Heart right ventricle (tissue), 16 donors: ENCODE measurements at regions not wholly inside any gene's neighbourhood (a gene's known extent, or its start where the extent isn't known, plus 50 kb on each side); places are given as distances from the start of the nearest gene placed in this dataset.

Experiments
- ATAC-seq, 8 donors: fragments of 200-7000 bp; cut with Tn5 transposase; one replicate each; pipeline ENCODE4 v1.9.1; 2020; ENCODE audit warnings: mild to moderate bottlenecking in 8 of 8, moderate library complexity in 8 of 8, moderate number of reproducible peaks in 1 of 8
- DNase-seq, 2 donors: peaks; one replicate each; pipeline ENCODE4 v3.0.0-alpha.2; 2020
- H3K27ac ChIP-seq, 10 donors: fragments of 200-600 bp; sonication (generic) in 2 of 10; one replicate each; pipeline versions ENCODE4 v1.5.0 to v1.8.0; 2020 to 2022; ENCODE audit warnings: mild to moderate bottlenecking in 3 of 10
- H3K27me3 ChIP-seq, 7 donors: fragments of 200-600 bp; one replicate each; pipeline ENCODE4 v1.8.0; 2021 to 2022; ENCODE audit warnings: mild to moderate bottlenecking in 2 of 7
- H3K36me3 ChIP-seq, 9 donors: fragments of 200-600 bp; sonication (generic) in 1 of 9; one replicate each; pipeline versions ENCODE4 v1.5.0 to v1.8.0; 2020 to 2022; ENCODE audit warnings: mild to moderate bottlenecking in 2 of 9
- H3K4me1 ChIP-seq, 9 donors: fragments of 200-600 bp; sonication (generic) in 1 of 9; one replicate each; pipeline versions ENCODE4 v1.5.0 to v1.8.0; 2020 to 2022; ENCODE audit warnings: mild to moderate bottlenecking in 4 of 9
- H3K4me3 ChIP-seq, 10 donors: fragments of 200-600 bp; sonication (generic) in 2 of 10; one replicate each; pipeline versions ENCODE4 v1.5.0 to v1.8.0; 2020 to 2022; ENCODE audit warnings: mild to moderate bottlenecking in 7 of 10, moderate library complexity in 2 of 10
- H3K9me3 ChIP-seq, 11 donors: fragments of 200-600 bp in 10 of 11; sonication (generic) in 2 of 11; one replicate each; pipeline versions ENCODE4 v1.5.0 to v1.8.0; 2013 to 2022; ENCODE audit warnings: mild to moderate bottlenecking in 2 of 11, control low read depth in 1 of 11, moderate library complexity in 1 of 11
- WGBS, 2 donors: extraction: QIAGEN DNeasy Blood & Tissue Kit; methylation state at CpG; one replicate each; pipeline ENCODE4 v1.1.7; 2013; ENCODE audit warnings: inconsistent platforms in 1 of 2; 5-methylcytosine and 5-hydroxymethylcytosine counted together
- intact Hi-C, 10 donors: fragments of 100-400 bp; cut with DNase I; formaldehyde crosslinking; loops; one replicate each; pipeline versions ENCODE4 v1.11.1 to v1.14.2; 2022
- TF ChIP-seq, protein P1 (sequence below), 9 donors: fragments of 200-600 bp; sonication (generic) in 2 of 9; IDR thresholded peaks; one replicate each; pipeline versions ENCODE4 v1.5.0 to v1.8.0; 2021 to 2022; ENCODE audit warnings: antibody characterized with exemption in 9 of 9, mild to moderate bottlenecking in 5 of 9, moderate library complexity in 1 of 9
- donor health status: Arrhythmogenic right ventricular cardiomyopathy.
- donor health status: ischemic (EF 13 %, LVEDD 7.1; RV severe dilation, severe dysfunction).
- donor health status: healthy with polysubstance abuse.
- donor health status: DM: no; HTN: yes; CAD: no.
- donor health status: DM: no; HTN: no; CAD: no.
- donor health status: ischemic (EF 25% LVEDD 6.9; RV normal size, moderate dysfunction).
- donor health status: ischemic (EF 25% LVEDD 5.7; RV mildly dilated, moderate dysfunction).
- donor health status: healthy.
- donor health status: DM: yes; HTN: yes; CAD: no.
- donor health status: Ischemic cardiomyopathy.
- donor health status: ischemic (EF 35%, LVEDD 5.7; RV mildly dilated, moderate dysfunction).
- donor health status: nonischemic (EF 11% LVEDD 7.7; RV severe dilation, severe dysfunction).
- donor health status: DM: yes; HTN: yes; CAD: no.
- donor health status: PGD.
- donor health status: ischemic (EF 29% LVEDD 5.4; RV normal size, mild dysfunction).
- donor health status: nonischemic (EF 23%, LVEDD 6.1; RV moderate dilation, normal function).

DNA sequence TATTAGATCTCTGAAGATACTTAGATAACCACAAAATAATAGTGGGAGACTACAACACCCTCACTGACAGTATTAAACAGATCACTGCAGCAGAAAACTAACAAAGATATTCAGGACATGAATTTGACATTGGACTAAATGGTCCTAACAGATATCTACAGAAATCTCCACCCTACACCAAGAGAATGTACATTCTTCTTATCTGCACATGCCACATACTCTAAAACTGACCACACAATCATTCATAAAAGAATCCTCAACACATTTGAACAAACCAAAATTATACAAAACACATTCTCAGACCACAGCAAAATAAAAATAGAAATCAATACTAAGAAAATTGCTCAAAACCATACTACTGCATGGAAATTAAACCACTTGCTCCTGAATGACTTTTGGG lies 116.3 kb downstream of the DTWD1 start:
- no peaks in the 10 kb centered on the region for H3K27me3 ChIP-seq
- TF ChIP-seq, protein P1, sequence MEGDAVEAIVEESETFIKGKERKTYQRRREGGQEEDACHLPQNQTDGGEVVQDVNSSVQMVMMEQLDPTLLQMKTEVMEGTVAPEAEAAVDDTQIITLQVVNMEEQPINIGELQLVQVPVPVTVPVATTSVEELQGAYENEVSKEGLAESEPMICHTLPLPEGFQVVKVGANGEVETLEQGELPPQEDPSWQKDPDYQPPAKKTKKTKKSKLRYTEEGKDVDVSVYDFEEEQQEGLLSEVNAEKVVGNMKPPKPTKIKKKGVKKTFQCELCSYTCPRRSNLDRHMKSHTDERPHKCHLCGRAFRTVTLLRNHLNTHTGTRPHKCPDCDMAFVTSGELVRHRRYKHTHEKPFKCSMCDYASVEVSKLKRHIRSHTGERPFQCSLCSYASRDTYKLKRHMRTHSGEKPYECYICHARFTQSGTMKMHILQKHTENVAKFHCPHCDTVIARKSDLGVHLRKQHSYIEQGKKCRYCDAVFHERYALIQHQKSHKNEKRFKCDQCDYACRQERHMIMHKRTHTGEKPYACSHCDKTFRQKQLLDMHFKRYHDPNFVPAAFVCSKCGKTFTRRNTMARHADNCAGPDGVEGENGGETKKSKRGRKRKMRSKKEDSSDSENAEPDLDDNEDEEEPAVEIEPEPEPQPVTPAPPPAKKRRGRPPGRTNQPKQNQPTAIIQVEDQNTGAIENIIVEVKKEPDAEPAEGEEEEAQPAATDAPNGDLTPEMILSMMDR (IDR thresholded peaks at IDR 0.05): no peak
- no peak overlapping the region for H3K27ac ChIP-seq
- no peak overlapping the region for H3K4me3 ChIP-seq
- intact Hi-C loops: no loop called here
- H3K4me1 ChIP-seq: no peaks in the 10 kb centered on the region
- no peak for ATAC-seq
- H3K36me3 ChIP-seq: no peaks in the 10 kb centered on the region
- peaks cover 0 to 4% (median 0%) of the 10 kb centered on the region in 11 donors for H3K9me3 ChIP-seq
- no peak for DNase-seq

GRCh38 chr15:49741712-49742111 lies 120.9 kb downstream of the DTWD1 start:
- intact Hi-C loops: no loop called here

DNA sequence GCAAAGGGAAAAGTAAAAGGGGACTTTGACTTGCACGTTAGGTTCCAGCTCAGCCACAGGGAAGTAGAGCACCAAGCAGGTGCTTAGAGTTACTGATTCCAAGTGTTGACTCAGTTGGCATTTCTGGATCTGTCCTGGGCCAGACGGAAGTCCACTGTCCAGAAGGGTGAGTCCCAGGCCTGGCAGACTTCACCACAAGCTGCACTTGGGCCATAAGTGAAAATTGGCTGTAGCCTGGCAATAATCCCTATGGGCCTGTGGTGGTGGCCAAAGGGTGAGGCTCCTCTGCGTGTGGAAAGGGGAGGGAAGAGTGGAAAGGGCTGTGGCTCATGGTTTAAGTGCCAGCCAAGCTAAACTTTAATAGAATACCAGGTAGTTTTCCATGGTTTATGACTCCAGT lies 121.5 kb downstream of the DTWD1 start:
- intact Hi-C loops: no loop called here
- peak in 3 of 8 donors; percentile 22 to 94 (median 62) for ATAC-seq

More at GRCh38 chr15:49741712-49742111, 120.9 kb downstream of the DTWD1 start:
- no peak overlapping the region for H3K27ac ChIP-seq
- ATAC-seq: peak in 2 of 8 donors; percentile 35 to 55
- H3K4me1 ChIP-seq: no peaks in the 10 kb centered on the region
- H3K36me3 ChIP-seq: no peaks in the 10 kb centered on the region
- H3K4me3 ChIP-seq: no peak overlapping the region
- no peaks in the 10 kb centered on the region for H3K27me3 ChIP-seq
- no peak for DNase-seq
- TF ChIP-seq, protein P1 (IDR thresholded peaks at IDR 0.05): no peak
- peaks cover 0 to 3% (median 0%) of the 10 kb centered on the region in 11 donors for H3K9me3 ChIP-seq

GRCh38 chr15:49747340-49747739 lies 126.5 kb downstream of the DTWD1 start:
- ATAC-seq: no peak
- Histone ChIP-seq H3K36me3 (no peaks in the 10 kb centered on the region), H3K9me3 (peaks cover 0 to 3% (median 0%) of the 10 kb centered on the region in 11 donors), H3K27me3 (no peaks in the 10 kb centered on the region), H3K27ac (no peak overlapping the region), H3K4me1 (peaks cover 0 to 6% (median 0%) of the 10 kb centered on the region in 9 donors), H3K4me3 (no peak overlapping the region)
- WGBS, 2 donors: 85 to 89% methylated on average over 1 of the region's 1 CpG
- intact Hi-C loops: no loop called here
- TF ChIP-seq, protein P1 (IDR thresholded peaks at IDR 0.05): no peak
- no peak for DNase-seq

More for the DNA sequence above, 121.5 kb downstream of the DTWD1 start:
- Histone ChIP-seq H3K36me3 (no peaks in the 10 kb centered on the region), H3K4me3 (no peak overlapping the region), H3K9me3 (peaks cover 0 to 3% (median 0%) of the 10 kb centered on the region in 11 donors), H3K27me3 (no peaks in the 10 kb centered on the region), H3K27ac (peak overlapping the region in 1 of 10 donors; percentile 14), H3K4me1 (no peaks in the 10 kb centered on the region)
- 71 to 82% methylated on average over 3 of the region's 3 CpGs for WGBS, 2 donors
- TF ChIP-seq, protein P1 (IDR thresholded peaks at IDR 0.05): no peak
- peak in 1 of 2 donors; percentile 13 for DNase-seq
